Medulla oblongata (tissue), 1 donor: ENCODE measurements at regions not wholly inside any gene's neighbourhood (a gene's known extent, or its start where the extent isn't known, plus 50 kb on each side); places are given as distances from the start of the nearest gene placed in this dataset.

Source experiments
- DNase-seq: peaks from one replicate; pipeline ENCODE4 v3.0.0-alpha.2; 2015; ENCODE audit errors: extremely low spot score

- peak; percentile 35 for DNase-seq
These were observed 63.0 kb downstream of the INSIG1 start for GRCh38 chr7:155360495-155361345.

- DNase-seq = no peak
These were observed 63.6 kb downstream of the INSIG1 start for GRCh38 chr7:155361346-155361680.

- no peak for DNase-seq
These were observed 64.3 kb downstream of the INSIG1 start for GRCh38 chr7:155361947-155362346.

GRCh38 chr7:155362380-155363145, 64.9 kb downstream of the INSIG1 start:
- DNase-seq = no peak

- DNase-seq = no peak
These were observed 65.5 kb downstream of the INSIG1 start for GRCh38 chr7:155363146-155363539.

- no peak for DNase-seq
These were observed 66.3 kb downstream of the INSIG1 start for GRCh38 chr7:155363852-155364600.

GRCh38 chr7:155365146-155365874, 67.6 kb downstream of the INSIG1 start:
- no peak for DNase-seq

GRCh38 chr7:155368894-155369600, 71.4 kb downstream of the INSIG1 start:
- DNase-seq = no peak

GRCh38 chr7:155369766-155370165, 72.1 kb downstream of the INSIG1 start:
- DNase-seq = no peak

GRCh38 chr7:155371331-155371883, 73.7 kb downstream of the INSIG1 start:
- DNase-seq = no peak

GRCh38 chr7:155371884-155372781, 74.5 kb downstream of the INSIG1 start:
- DNase-seq = no peak

- no peak for DNase-seq
These were observed 75.2 kb downstream of the INSIG1 start for GRCh38 chr7:155372782-155373358.

GRCh38 chr7:155373359-155374273, 75.9 kb downstream of the INSIG1 start:
- no peak for DNase-seq

GRCh38 chr7:155374276-155375252, 76.9 kb downstream of the INSIG1 start:
- DNase-seq = no peak

- DNase-seq = no peak
These were observed 77.9 kb downstream of the INSIG1 start for GRCh38 chr7:155375337-155376277.
